Breast epithelium (tissue), 3 donors: ENCODE measurements at regions not wholly inside any gene's neighbourhood (a gene's known extent, or its start where the extent isn't known, plus 50 kb on each side); places are given as distances from the start of the nearest gene placed in this dataset.

Experiments
- POLR2A ChIP-seq: fragments of 450-650 bp; IDR thresholded peaks from one replicate; pipeline ENCODE4 v1.6.1; 2016; ENCODE audit warnings: antibody characterized with exemption, mild to moderate bottlenecking, moderate library complexity
- POLR2AphosphoS5 ChIP-seq, 3 donors: sonication (generic); formaldehyde crosslinking; IDR thresholded peaks; one replicate each; pipeline ENCODE4 v1.6.1; 2017; ENCODE audit warnings: antibody characterized with exemption in 3 of 3
- TF ChIP-seq, protein P1 (sequence below), 3 donors: fragments of 450-650 bp; IDR thresholded peaks; one replicate each; pipeline ENCODE4 v1.5.1; 2016 to 2017; ENCODE audit warnings: antibody characterized with exemption in 3 of 3, mild to moderate bottlenecking in 3 of 3, moderate library complexity in 3 of 3

DNA sequence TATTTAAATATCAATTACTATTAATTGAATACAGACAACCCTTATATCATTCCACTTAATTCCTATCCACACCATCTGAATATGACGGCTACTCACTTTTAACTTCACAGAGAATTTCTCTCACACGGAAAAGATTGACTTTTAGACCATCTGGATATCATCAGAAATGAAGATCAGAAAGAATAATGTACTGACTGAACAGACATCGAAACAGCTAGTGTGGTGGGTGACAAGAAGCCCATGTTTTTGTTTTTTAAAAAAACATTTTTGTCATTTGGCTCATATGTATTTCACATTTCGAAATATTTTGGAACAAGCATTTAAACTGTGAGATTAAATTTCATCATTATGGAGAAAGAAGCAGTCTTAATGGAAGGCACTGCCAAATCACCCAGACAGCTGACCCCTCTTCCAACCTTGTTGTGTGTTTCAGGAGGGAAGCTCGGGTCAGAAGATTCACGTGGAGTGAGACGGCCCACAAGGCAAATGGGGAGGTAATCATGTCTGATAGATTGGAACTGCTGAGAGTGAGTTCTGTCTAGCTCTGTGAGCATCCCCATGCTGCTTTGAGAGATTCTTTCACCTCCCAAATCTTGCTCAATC is 204.2 kb upstream of the RASGEF1B start:
- TF ChIP-seq, protein P1, sequence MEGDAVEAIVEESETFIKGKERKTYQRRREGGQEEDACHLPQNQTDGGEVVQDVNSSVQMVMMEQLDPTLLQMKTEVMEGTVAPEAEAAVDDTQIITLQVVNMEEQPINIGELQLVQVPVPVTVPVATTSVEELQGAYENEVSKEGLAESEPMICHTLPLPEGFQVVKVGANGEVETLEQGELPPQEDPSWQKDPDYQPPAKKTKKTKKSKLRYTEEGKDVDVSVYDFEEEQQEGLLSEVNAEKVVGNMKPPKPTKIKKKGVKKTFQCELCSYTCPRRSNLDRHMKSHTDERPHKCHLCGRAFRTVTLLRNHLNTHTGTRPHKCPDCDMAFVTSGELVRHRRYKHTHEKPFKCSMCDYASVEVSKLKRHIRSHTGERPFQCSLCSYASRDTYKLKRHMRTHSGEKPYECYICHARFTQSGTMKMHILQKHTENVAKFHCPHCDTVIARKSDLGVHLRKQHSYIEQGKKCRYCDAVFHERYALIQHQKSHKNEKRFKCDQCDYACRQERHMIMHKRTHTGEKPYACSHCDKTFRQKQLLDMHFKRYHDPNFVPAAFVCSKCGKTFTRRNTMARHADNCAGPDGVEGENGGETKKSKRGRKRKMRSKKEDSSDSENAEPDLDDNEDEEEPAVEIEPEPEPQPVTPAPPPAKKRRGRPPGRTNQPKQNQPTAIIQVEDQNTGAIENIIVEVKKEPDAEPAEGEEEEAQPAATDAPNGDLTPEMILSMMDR (IDR thresholded peaks at IDR 0.05) = no peak
- TF ChIP-seq POLR2A (no peak), POLR2AphosphoS5 (IDR thresholded peaks at IDR 0.05) (no peak)
